ENCODE measurements at regions not wholly inside any gene's neighbourhood (a gene's known extent, or its start where the extent isn't known, plus 50 kb on each side); places are given as distances from the start of the nearest gene placed in this dataset.

- DNase-seq (ENCODE audit: low spot score): no peak
These were observed 242.7 kb upstream of the JUN start for GRCh38 chr1:59026472-59026948.

GRCh38 chr1:59027177-59027576 is 243.3 kb upstream of the JUN start:
- no peak for DNase-seq (ENCODE audit: low spot score)

DNA sequence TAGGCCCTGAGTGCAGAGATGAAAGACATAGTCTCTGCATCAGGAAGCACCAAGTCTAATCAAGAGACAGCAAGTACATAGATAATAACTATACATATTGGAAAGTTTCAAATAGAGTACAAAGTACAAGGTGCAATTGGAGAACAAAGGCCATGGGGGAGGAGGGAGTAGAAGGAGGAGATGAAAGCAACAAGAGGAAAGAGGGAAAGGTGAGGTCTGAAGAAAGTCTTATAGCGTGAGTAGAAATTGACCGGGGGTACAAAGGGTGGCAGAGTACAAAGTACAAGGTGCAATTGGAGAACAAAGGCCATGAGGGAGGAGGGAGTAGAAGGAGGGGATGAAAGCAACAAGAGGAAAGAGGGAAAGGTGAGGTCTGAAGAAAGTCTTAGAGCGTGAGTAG is 244.2 kb upstream of the JUN start:
- no peak for DNase-seq (ENCODE audit: low spot score)

DNA sequence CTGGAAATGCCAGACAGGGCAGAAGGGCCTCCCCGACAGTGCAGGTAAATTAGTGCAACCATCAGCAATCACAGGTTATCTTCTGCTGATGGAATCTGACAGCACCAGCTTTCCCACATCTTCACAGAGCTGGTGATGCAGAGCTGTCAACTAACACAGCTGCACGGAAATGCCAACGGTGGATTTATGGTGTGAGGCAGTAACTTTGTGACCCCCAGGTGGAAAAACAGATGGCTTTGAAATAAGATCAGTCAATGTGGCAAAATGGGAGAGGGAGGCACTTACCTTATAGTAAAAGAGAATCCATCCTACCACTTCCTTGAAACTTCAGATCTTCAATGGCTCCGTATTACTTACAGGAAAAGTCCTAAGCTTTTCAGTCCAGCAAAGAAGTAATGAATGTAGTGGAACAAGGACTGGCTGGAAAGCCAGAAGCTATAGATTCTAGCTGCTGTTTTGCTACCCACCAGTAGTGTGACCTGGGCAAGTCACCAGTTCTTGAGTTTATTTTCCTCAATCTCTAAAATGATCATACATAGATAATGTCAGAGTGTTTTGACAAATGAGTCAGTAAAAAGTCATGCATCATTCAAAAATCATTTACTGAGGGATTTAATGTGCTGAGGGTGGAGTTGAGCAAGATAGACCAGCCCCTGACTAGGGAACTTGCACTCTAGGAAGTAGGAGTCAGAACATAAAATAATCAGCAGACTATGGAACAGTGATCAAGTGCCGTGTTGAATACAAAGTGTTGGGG is 245.7 kb upstream of the JUN start:
- no peak for DNase-seq (ENCODE audit: low spot score)

- no peak for DNase-seq (ENCODE audit: low spot score)
These were observed 248.4 kb upstream of the JUN start for GRCh38 chr1:59032228-59032627.

DNA sequence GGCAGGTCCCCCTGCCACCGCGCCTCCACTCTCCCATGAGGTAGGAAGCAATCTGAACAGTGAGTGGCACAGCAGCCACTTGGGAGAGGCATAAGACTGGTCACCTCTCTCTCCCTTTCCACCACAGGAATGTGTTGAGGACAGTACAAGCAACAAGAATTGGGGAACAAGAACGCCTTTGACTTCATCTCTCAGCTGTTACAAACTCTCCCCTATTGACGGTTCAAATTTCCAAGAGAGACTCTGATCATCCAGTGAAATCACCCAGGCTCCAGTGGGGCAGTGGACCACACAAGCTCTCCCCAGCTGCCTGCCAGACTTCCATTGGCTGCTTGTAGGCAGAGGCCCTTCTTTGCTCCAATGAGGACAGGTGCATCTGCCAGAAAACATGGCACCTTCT is 249.9 kb upstream of the JUN start:
- no peak for DNase-seq (ENCODE audit: low spot score)

GRCh38 chr1:59034925-59035324 is 251.1 kb upstream of the JUN start:
- DNase-seq (ENCODE audit: low spot score): no peak

GRCh38 chr1:59039551-59039950 is 255.7 kb upstream of the JUN start:
- no peak for DNase-seq (ENCODE audit: low spot score)

DNA sequence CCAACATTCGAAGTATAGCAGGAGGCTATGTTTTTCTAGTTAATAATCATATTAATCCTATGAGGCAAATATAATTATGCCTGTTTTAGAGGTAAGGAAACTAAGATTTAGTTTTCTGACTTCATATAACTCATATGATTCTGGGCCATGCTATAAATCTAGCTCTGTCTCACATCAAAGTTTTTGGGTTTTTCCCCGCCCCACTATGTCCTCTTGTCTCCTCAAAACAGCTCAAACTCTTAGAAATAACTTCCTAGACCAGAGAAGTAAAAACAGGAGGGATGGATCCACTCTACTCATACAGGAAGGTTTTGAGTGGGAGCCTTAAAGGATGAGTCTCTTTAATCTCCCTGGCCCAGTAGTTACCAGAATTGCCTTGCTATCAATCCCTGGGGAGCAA is 256.4 kb upstream of the FGGY start:
- DNase-seq (ENCODE audit: low spot score): no peak

- no peak for DNase-seq (ENCODE audit: low spot score)
These were observed 255.1 kb upstream of the FGGY start for GRCh38 chr1:59041646-59042277.

GRCh38 chr1:59043796-59044195 is 253.1 kb upstream of the FGGY start:
- no peak for DNase-seq (ENCODE audit: low spot score)

DNA sequence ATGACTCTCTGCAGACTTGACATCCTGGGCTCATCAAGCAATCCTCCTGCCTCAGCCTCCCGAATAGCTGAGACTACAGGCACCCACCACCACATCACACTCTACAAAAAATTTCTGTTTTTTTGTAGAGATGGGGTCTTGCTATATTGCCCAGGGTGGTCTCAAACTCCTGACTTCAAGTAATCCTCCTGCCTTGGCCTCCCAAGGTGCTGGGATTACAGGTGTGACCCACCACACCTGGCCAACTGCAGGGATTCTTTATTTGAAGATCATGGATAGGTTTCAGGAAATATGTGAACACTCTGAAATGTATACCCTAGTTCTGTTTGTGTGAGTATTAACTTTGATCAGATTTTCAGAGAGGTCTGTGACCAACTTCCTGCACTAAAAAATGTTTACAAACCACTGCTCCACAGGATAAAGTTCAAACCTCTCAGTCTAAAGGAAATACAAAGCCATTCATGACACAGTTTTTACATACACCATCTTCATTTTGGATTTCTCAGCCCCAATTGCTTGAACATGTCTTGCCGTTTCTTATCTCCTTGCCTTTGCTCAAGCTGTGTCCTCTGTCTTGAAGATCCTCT is 252.3 kb upstream of the FGGY start:
- no peak for DNase-seq (ENCODE audit: low spot score)

DNA sequence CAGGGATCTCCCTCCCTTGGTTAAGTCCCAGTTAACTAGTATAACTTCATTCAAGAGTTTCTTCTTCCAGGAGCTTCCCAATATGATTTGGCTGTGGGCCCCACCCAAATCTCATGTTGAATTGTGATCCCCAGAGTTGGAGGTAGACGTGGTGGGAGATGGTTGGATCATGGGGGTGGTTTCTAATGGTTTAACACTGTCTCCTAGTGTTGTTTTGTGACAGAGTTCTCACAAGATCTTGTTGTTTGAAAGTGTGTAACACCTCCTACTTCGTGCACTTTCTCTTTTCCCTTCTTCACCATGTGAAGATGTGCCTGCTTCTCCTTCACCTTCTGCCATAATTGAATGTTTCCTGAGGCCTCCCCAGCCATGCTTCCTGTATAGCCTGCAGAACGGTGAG is 251.8 kb upstream of the FGGY start:
- DNase-seq (ENCODE audit: low spot score): no peak

DNA sequence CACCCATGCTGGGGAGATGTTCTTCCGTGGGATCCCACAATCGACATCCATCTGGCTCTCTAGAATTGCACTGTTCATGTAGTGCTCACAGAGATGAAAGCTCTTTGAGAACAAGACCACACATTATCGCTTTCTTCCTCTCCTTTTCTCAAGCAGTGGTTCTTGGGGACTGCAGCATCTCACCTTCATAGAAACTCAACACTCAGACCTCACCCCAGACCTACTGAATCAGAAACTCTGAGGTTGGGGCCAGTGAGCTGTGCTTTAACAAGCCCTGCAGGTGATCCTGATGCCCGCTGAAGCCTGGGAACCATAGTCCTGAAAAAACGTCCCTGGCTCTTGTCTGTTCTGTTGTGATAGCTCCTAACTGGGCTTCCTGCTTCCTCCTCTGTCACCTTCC is 251.3 kb upstream of the FGGY start:
- no peak for DNase-seq (ENCODE audit: low spot score)

DNA sequence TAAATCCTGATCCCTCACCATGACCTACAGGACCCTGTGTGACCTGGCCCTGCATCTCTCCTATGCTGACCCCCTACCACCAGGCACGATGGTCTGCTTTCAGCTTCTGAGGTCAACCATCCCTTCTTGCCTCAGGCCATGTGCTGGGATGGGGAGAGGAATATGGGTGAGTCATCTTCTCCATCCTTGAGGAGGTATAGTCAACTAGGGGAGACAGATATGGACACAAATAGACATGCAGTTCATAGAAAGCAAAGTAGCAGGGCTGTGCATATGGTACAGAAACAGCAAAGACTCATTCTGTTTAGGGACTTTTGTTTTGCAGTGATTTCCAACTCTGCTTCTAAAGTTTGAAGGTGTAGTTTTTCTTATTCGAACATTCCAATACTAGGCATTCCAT is 250.8 kb upstream of the FGGY start:
- DNase-seq (ENCODE audit: low spot score): no peak

- DNase-seq (ENCODE audit: low spot score): no peak
These were observed 250.2 kb upstream of the FGGY start for GRCh38 chr1:59046730-59047157.

DNA sequence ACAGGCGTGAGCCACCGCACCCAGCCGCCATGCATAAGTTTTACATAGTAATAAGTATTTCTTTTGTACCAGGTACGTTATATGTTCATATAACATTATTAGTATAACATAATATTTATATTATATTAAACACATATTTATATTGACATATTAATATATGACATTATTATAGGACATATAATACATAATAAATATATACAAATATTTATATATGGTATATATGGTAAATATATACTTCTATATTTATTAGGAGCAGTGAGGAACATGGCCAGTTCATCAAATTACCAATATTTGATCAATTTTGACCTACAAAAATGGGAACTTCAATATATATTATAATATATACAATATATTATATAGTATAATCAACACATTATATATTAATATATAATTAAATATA is 245.9 kb upstream of the FGGY start:
- no peak for DNase-seq (ENCODE audit: low spot score)

DNA sequence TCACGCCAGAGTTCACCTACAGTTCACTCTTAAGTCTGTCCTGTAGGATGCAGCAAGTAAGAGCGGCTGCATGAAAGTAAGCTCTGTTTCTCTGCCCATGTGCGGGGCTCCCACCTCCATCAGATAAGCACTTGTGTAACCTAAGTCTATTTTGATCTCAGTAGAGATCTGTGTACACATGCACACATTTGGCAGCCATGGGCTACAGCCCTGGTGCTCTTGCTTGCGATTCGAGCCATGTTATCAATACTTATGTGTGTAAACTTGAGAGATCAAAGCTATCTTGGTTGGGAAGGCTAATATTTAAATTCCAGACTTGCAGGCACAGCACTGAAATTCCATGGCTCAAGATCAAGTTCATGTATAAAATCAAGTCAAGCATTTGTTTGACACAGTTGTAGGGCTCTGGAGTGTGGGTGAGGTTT is 244.7 kb upstream of the FGGY start:
- DNase-seq (ENCODE audit: low spot score): no peak

GRCh38 chr1:59054172-59054571 is 242.7 kb upstream of the FGGY start:
- DNase-seq (ENCODE audit: low spot score): no peak

- DNase-seq (ENCODE audit: low spot score): no peak
These were observed 240.8 kb upstream of the FGGY start for GRCh38 chr1:59055908-59056719.

GRCh38 chr1:59057211-59057694 is 239.6 kb upstream of the FGGY start:
- no peak for DNase-seq (ENCODE audit: low spot score)

DNA sequence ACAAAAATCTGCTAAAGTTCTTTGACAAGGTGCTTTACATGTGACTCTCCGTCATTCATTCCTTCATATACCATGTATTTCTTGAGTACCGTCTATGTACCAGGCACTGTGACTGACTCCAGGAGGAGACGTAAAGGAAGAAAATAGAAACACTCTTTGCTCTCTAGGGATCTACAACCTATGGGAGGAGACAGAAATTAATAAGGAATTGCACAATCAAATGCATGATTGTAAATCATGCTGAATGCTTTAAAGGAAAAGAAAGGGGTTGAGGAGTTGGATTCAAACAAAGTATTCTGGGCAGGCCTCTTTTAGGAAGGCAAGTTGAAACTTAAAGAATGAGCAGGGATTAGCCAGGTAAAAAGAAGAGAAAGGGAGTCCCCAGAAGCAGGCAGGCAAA is 239.1 kb upstream of the FGGY start:
- no peak for DNase-seq (ENCODE audit: low spot score)

Data from hematopoietic multipotent progenitor cell treated with erythropoietin and hydrocortisone succinate and interleukin-3 and kit ligand, for 17 days (in vitro differentiated cells).